CD14-positive monocyte (primary cell): ENCODE measurements at regions not wholly inside any gene's neighbourhood (a gene's known extent, or its start where the extent isn't known, plus 50 kb on each side); places are given as distances from the start of the nearest gene placed in this dataset.

ENCODE experiments used
- DNase-seq, 3 donors: peaks; one replicate each; pipeline ENCODE4 v3.0.0-alpha.2; 2011 to 2022
- H2AFZ ChIP-seq: 2 replicates; pipeline ENCODE4 v1.6.0; 2012; ENCODE audit warnings: mild to moderate bottlenecking, low read depth, low read length, inconsistent platforms; ENCODE audit not compliant: insufficient read depth, poor library complexity, severe bottlenecking
- H3K27ac ChIP-seq, 2 donors: 1 replicate in 1 of 2; 2 replicates in 1 of 2; pipeline ENCODE4 v1.5.1; 2012 to 2013; ENCODE audit warnings: low read length in 2 of 2, control low read depth in 1 of 2, inconsistent platforms in 1 of 2, low read depth in 1 of 2, mild to moderate bottlenecking in 1 of 2
- H3K27me3 ChIP-seq, 2 donors: one replicate each; pipeline versions ENCODE4 v1.6.0 to v1.6.1; 2011 to 2013; ENCODE audit warnings: low read length in 2 of 2; ENCODE audit not compliant: control insufficient read depth in 2 of 2, insufficient read depth in 2 of 2
- H3K36me3 ChIP-seq, 2 donors: replicated peaks in 1 of 2; 1 replicate in 1 of 2; 2 replicates in 1 of 2; pipeline versions ENCODE4 v1.5.1 to v1.6.1; 2012 to 2013; ENCODE audit warnings: low read length in 2 of 2, control low read depth in 1 of 2, inconsistent platforms in 1 of 2, mild to moderate bottlenecking in 1 of 2; ENCODE audit not compliant: insufficient read depth in 2 of 2, control insufficient read depth in 1 of 2
- H3K4me1 ChIP-seq, 2 donors: 1 replicate in 1 of 2; 2 replicates in 1 of 2; pipeline versions ENCODE4 v1.5.1 to v1.6.1; 2012 to 2013; ENCODE audit warnings: low read length in 2 of 2, control low read depth in 1 of 2, inconsistent platforms in 1 of 2, mild to moderate bottlenecking in 1 of 2, moderate library complexity in 1 of 2; ENCODE audit not compliant: insufficient read depth in 2 of 2, control insufficient read depth in 1 of 2
- H3K4me2 ChIP-seq: replicated peaks from 2 replicates; pipeline ENCODE3; 2012; ENCODE audit warnings: low read length, moderate library complexity, mild to moderate bottlenecking; ENCODE audit not compliant: poor library complexity, severe bottlenecking; ENCODE audit errors: extremely low read depth
- H3K4me3 ChIP-seq, 3 experiments: fragments of 200-600 bp in 1 of 3; sonication (generic) in 1 of 3; replicated peaks in 1 of 3; 1 replicate in 2 of 3; 2 replicates in 1 of 3; pipeline ENCODE4 v1.5.1; 2011 to 2013; ENCODE audit warnings: low read length in 3 of 3, mild to moderate bottlenecking in 3 of 3, control low read depth in 2 of 3, low read depth in 2 of 3, inconsistent platforms in 1 of 3, moderate library complexity in 1 of 3
- H3K79me2 ChIP-seq: 2 replicates; pipeline ENCODE4 v1.6.0; 2012; ENCODE audit warnings: mild to moderate bottlenecking, control low read depth, inconsistent platforms, low read length, moderate library complexity; ENCODE audit not compliant: insufficient read depth
- H3K9ac ChIP-seq: 2 replicates; pipeline ENCODE4 v1.6.0; 2017; ENCODE audit warnings: low read length, mild to moderate bottlenecking; ENCODE audit not compliant: insufficient read depth, poor library complexity, severe bottlenecking
- H3K9me3 ChIP-seq, 2 donors: replicated peaks in 1 of 2; 1 replicate in 1 of 2; 2 replicates in 1 of 2; pipeline versions ENCODE4 v1.5.1 to v1.6.1; 2012 to 2013; ENCODE audit warnings: low read length in 2 of 2, control low read depth in 1 of 2; ENCODE audit not compliant: control insufficient read depth in 1 of 2, insufficient read depth in 1 of 2
- H4K20me1 ChIP-seq: 2 replicates; pipeline ENCODE4 v1.6.0; 2012; ENCODE audit warnings: mild to moderate bottlenecking, low read length, control low read depth, moderate library complexity; ENCODE audit not compliant: insufficient read depth
- H3K27ac Mint-ChIP-seq, 7 donors: one replicate each; pipeline ENCODE4 v1.8.0; 2020; ENCODE audit warnings: mild to moderate bottlenecking in 7 of 7, mixed read lengths in 7 of 7, moderate library complexity in 6 of 7, inconsistent platforms in 2 of 7
- H3K27me3 Mint-ChIP-seq, 3 donors: one replicate each; pipeline ENCODE4 v1.8.0; 2021 to 2022; ENCODE audit warnings: low read depth in 3 of 3, mild to moderate bottlenecking in 3 of 3, mixed read lengths in 3 of 3, moderate library complexity in 3 of 3, inconsistent platforms in 1 of 3
- H3K36me3 Mint-ChIP-seq, 2 donors: one replicate each; pipeline ENCODE4 v1.8.0; 2020; ENCODE audit warnings: mixed read lengths in 2 of 2, inconsistent platforms in 1 of 2, mild to moderate bottlenecking in 1 of 2
- H3K4me1 Mint-ChIP-seq: one replicate; pipeline ENCODE4 v1.8.0; 2020; ENCODE audit warnings: mild to moderate bottlenecking, mixed read lengths
- H3K4me3 Mint-ChIP-seq, 2 donors: one replicate each; pipeline ENCODE4 v1.8.0; 2020; ENCODE audit warnings: mild to moderate bottlenecking in 2 of 2, mixed read lengths in 2 of 2, moderate library complexity in 1 of 2
- H3K9me3 Mint-ChIP-seq, 7 donors: one replicate each; pipeline ENCODE4 v1.8.0; 2020 to 2022; ENCODE audit warnings: mixed read lengths in 7 of 7, mild to moderate bottlenecking in 6 of 7, moderate library complexity in 6 of 7, inconsistent platforms in 2 of 7
- CTCF ChIP-seq: fragments of 200-600 bp; IDR thresholded peaks from one replicate; pipeline ENCODE4 v1.8.0; 2022; ENCODE audit warnings: antibody characterized with exemption, mild to moderate bottlenecking
- WGBS: methylation state at CpG from one replicate; pipeline ENCODE4 v1.1.5; 2013; ENCODE audit warnings: missing lambda C conversion rate; ENCODE audit not compliant: insufficient coverage; 5-methylcytosine and 5-hydroxymethylcytosine counted together
- intact Hi-C, 2 donors: fragments of 100-400 bp; cut with micrococcal nuclease; formaldehyde crosslinking; loops; one replicate each; pipeline versions ENCODE4 v1.15.0 to v1.15.1; 2023

- Mint-ChIP-seq H3K9me3 (peaks cover 0 to 13% (median 0%) of the 10 kb centered on the region in 7 donors), H3K27ac (no peak overlapping the region), H3K4me3 (no peak overlapping the region), H3K36me3 (no peaks in the 10 kb centered on the region), H3K4me1 (no peaks in the 10 kb centered on the region), H3K27me3 (peaks cover 0 to 8% (median 3%) of the 10 kb centered on the region in 3 donors)
- intact Hi-C loops, result no loop called here
- Histone ChIP-seq H3K4me3 (no peak overlapping the region), H3K4me2 (no peak overlapping the region), H3K27ac (no peak overlapping the region), H3K4me1 (no peaks in the 10 kb centered on the region), H3K79me2 (no peaks in the 10 kb centered on the region), H3K36me3 (no peaks in the 10 kb centered on the region), H3K9ac (no peak overlapping the region), H4K20me1 (no peaks in the 10 kb centered on the region), H3K27me3 (peaks cover 0 to 2% of the 10 kb centered on the region in 2 donors), H2AFZ (no peak overlapping the region), H3K9me3 (peaks cover 0 to 6% of the 10 kb centered on the region in 2 donors)
- WGBS, result 86% methylated on average over 5 of the region's 5 CpGs
- DNase-seq, result no peak
- no peak for TF ChIP-seq CTCF
Observed at GRCh38 chr22:49075150-49075549, 752.5 kb downstream of the BRD1 start.

GRCh38 chr22:49073873-49074417 lies 753.7 kb downstream of the BRD1 start:
- DNase-seq, result no peak
- no peaks in the 10 kb centered on the region for H3K79me2 ChIP-seq
- Mint-ChIP-seq H3K4me3 (no peak overlapping the region), H3K9me3 (peaks cover 0 to 13% (median 0%) of the 10 kb centered on the region in 7 donors), H3K27ac (no peak overlapping the region), H3K36me3 (no peaks in the 10 kb centered on the region), H3K27me3 (peaks cover 0 to 8% (median 3%) of the 10 kb centered on the region in 3 donors), H3K4me1 (no peaks in the 10 kb centered on the region)
- H3K4me1 ChIP-seq, result no peaks in the 10 kb centered on the region
- intact Hi-C loops, result no loop called here
- H3K9me3 ChIP-seq, result peaks cover 0 to 6% of the 10 kb centered on the region in 2 donors
- 98% methylated on average over 6 of the region's 6 CpGs for WGBS
- H4K20me1 ChIP-seq, result no peaks in the 10 kb centered on the region
- no peak overlapping the region for H3K4me3 ChIP-seq
- H3K27ac ChIP-seq, result no peak overlapping the region
- no peak for TF ChIP-seq CTCF
- H3K9ac ChIP-seq, result no peak overlapping the region
- H3K4me2 ChIP-seq, result no peak overlapping the region
- peaks cover 0 to 2% of the 10 kb centered on the region in 2 donors for H3K27me3 ChIP-seq
- H3K36me3 ChIP-seq, result no peaks in the 10 kb centered on the region
- no peak overlapping the region for H2AFZ ChIP-seq
